H9 (cell line): ENCODE measurements at regions not wholly inside any gene's neighbourhood (a gene's known extent, or its start where the extent isn't known, plus 50 kb on each side); places are given as distances from the start of the nearest gene placed in this dataset.

Experiments used
- DNase-seq: peaks from one replicate; pipeline ENCODE4 v3.0.0-alpha.2; 2017
- H2AFZ ChIP-seq: one replicate; pipeline ENCODE4 v1.6.1; 2013; ENCODE audit warnings: mild to moderate bottlenecking, low read length, control low read depth, moderate library complexity
- H2AK5ac ChIP-seq: 2 replicates; pipeline ENCODE4 v1.6.1; 2013; ENCODE audit warnings: low read length, control low read depth, mixed read lengths; ENCODE audit not compliant: insufficient read length
- H2BK120ac ChIP-seq: one replicate; pipeline ENCODE4 v1.6.1; 2013; ENCODE audit warnings: low read depth, mild to moderate bottlenecking, low read length, control low read depth, inconsistent platforms; ENCODE audit not compliant: poor library complexity, severe bottlenecking
- H2BK12ac ChIP-seq: 2 replicates; pipeline ENCODE4 v1.6.1; 2013; ENCODE audit warnings: low read length, control low read depth, mixed read lengths, low read depth; ENCODE audit not compliant: insufficient read length
- H2BK15ac ChIP-seq: 2 replicates; pipeline ENCODE4 v1.6.1; 2013; ENCODE audit warnings: low read depth, low read length, control low read depth
- H2BK20ac ChIP-seq: one replicate; pipeline ENCODE4 v1.6.1; 2013; ENCODE audit warnings: low read depth, mild to moderate bottlenecking, low read length, control low read depth, inconsistent platforms; ENCODE audit not compliant: poor library complexity, severe bottlenecking
- H2BK5ac ChIP-seq: 2 replicates; pipeline ENCODE4 v1.6.1; 2013; ENCODE audit warnings: low read length, control low read depth, mixed read lengths; ENCODE audit not compliant: insufficient read length
- H3K14ac ChIP-seq: 2 replicates; pipeline ENCODE4 v1.6.1; 2013; ENCODE audit warnings: low read length, control low read depth; ENCODE audit not compliant: insufficient read depth
- H3K18ac ChIP-seq: 2 replicates; pipeline ENCODE4 v1.6.1; 2013; ENCODE audit warnings: low read depth, mild to moderate bottlenecking, mixed read lengths, low read length, control low read depth; ENCODE audit not compliant: insufficient read length
- H3K23ac ChIP-seq: 2 replicates; pipeline ENCODE4 v1.6.1; 2013; ENCODE audit warnings: low read length, control low read depth, mixed read lengths, low read depth; ENCODE audit not compliant: insufficient read length
- H3K23me2 ChIP-seq: 2 replicates; pipeline ENCODE4 v1.6.1; 2013; ENCODE audit warnings: low read depth, mild to moderate bottlenecking, mixed read lengths, low read length, control low read depth; ENCODE audit not compliant: insufficient read length, poor library complexity, severe bottlenecking
- H3K27ac ChIP-seq: 2 replicates; pipeline ENCODE4 v1.5.1; 2013; ENCODE audit warnings: low read length, control low read depth, mixed read lengths, low read depth; ENCODE audit not compliant: insufficient read length
- H3K27me3 ChIP-seq: 2 replicates; pipeline ENCODE4 v1.6.1; 2013; ENCODE audit warnings: low read length, control low read depth, inconsistent platforms; ENCODE audit not compliant: insufficient read depth
- H3K4ac ChIP-seq: 2 replicates; pipeline ENCODE4 v1.6.1; 2013; ENCODE audit warnings: low read depth, mild to moderate bottlenecking, control low read depth, inconsistent platforms, low read length, moderate library complexity
- H3K4me1 ChIP-seq: 2 replicates; pipeline ENCODE4 v1.6.1; 2013; ENCODE audit warnings: low read length, control low read depth, inconsistent platforms; ENCODE audit not compliant: insufficient read depth
- H3K4me2 ChIP-seq: 2 replicates; pipeline ENCODE4 v1.6.1; 2013; ENCODE audit warnings: low read length, control low read depth, mixed read lengths; ENCODE audit not compliant: insufficient read length, insufficient read depth
- H3K56ac ChIP-seq: 2 replicates; pipeline ENCODE4 v1.6.1; 2013; ENCODE audit warnings: low read depth, mild to moderate bottlenecking, mixed read lengths, low read length, control low read depth; ENCODE audit not compliant: insufficient read length
- H3K79me1 ChIP-seq: 2 replicates; pipeline ENCODE4 v1.6.1; 2013; ENCODE audit warnings: low read depth, mild to moderate bottlenecking, moderate library complexity, low read length, control low read depth, inconsistent platforms; ENCODE audit not compliant: insufficient read depth, poor library complexity, severe bottlenecking
- H3K79me2 ChIP-seq: 2 replicates; pipeline ENCODE4 v1.6.1; 2013; ENCODE audit warnings: low read length, control low read depth, inconsistent platforms; ENCODE audit not compliant: insufficient read depth
- H3K9ac ChIP-seq: 2 replicates; pipeline ENCODE4 v1.6.1; 2013; ENCODE audit warnings: low read length, control low read depth, mixed read lengths; ENCODE audit not compliant: insufficient read length; ENCODE audit errors: extremely low read depth
- H3K9me3 ChIP-seq: one replicate; pipeline ENCODE4 v1.6.1; 2013; ENCODE audit warnings: low read depth, low read length, inconsistent platforms; ENCODE audit not compliant: control insufficient read depth
- H3T11ph ChIP-seq: one replicate; pipeline ENCODE4 v1.6.1; 2013; ENCODE audit warnings: mild to moderate bottlenecking, low read length, control low read depth, inconsistent platforms
- H4K20me1 ChIP-seq: one replicate; pipeline ENCODE4 v1.6.1; 2013; ENCODE audit not compliant: control insufficient read depth, insufficient read length, insufficient read depth
- H4K5ac ChIP-seq: 2 replicates; pipeline ENCODE4 v1.6.1; 2013; ENCODE audit warnings: low read depth, mild to moderate bottlenecking, mixed read lengths, low read length, control low read depth; ENCODE audit not compliant: insufficient read length
- H4K8ac ChIP-seq: replicated peaks from 2 replicates; pipeline ENCODE4 v1.6.1; 2013; ENCODE audit warnings: low read length, control low read depth, mixed read lengths, low read depth; ENCODE audit not compliant: insufficient read length
- H4K91ac ChIP-seq: 2 replicates; pipeline ENCODE4 v1.6.1; 2013; ENCODE audit warnings: low read depth, mild to moderate bottlenecking, moderate library complexity, mixed read lengths, low read length, control low read depth; ENCODE audit not compliant: insufficient read length
- H3K27ac Mint-ChIP-seq, 3 experiments: 2 replicates in 2 of 3; 3 replicates in 1 of 3; pipeline ENCODE4 v1.8.0; 2020 to 2021; ENCODE audit warnings: mixed read lengths in 3 of 3, mild to moderate bottlenecking in 1 of 3, moderate library complexity in 1 of 3
- H3K27me3 Mint-ChIP-seq: 2 replicates; pipeline ENCODE4 v1.8.0; 2021; ENCODE audit warnings: low read depth, mild to moderate bottlenecking, moderate library complexity, mixed read lengths
- H3K36me3 Mint-ChIP-seq, 3 experiments: 2 replicates in 2 of 3; 3 replicates in 1 of 3; pipeline ENCODE4 v1.8.0; 2020 to 2021; ENCODE audit warnings: low read depth in 3 of 3, mixed read lengths in 3 of 3; ENCODE audit not compliant: insufficient read depth in 1 of 3
- H3K4me1 Mint-ChIP-seq, 2 experiments: 2 replicates each; pipeline ENCODE4 v1.8.0; 2020; ENCODE audit warnings: mixed read lengths in 2 of 2
- H3K4me3 Mint-ChIP-seq, 2 experiments: 2 replicates in 1 of 2; 3 replicates in 1 of 2; pipeline ENCODE4 v1.8.0; 2020 to 2021; ENCODE audit warnings: mild to moderate bottlenecking in 2 of 2, mixed read lengths in 2 of 2, moderate library complexity in 1 of 2
- H3K9me3 Mint-ChIP-seq, 2 experiments: 2 replicates in 1 of 2; 3 replicates in 1 of 2; pipeline ENCODE4 v1.8.0; 2020; ENCODE audit warnings: mild to moderate bottlenecking in 2 of 2, mixed read lengths in 2 of 2, moderate library complexity in 1 of 2
- WGBS: extraction: QIAGEN DNeasy Blood & Tissue Kit; methylation state at CpG from one replicate; pipeline ENCODE4 v1.1.7; 2013; ENCODE audit warnings: missing lambda C conversion rate, low lambda C conversion rate, mixed read lengths; ENCODE audit not compliant: insufficient read length; ENCODE audit errors: extremely low coverage; 5-methylcytosine and 5-hydroxymethylcytosine counted together
- TF ChIP-seq, protein P1 (sequence below): fragments of 200-600 bp; sonication (generic); conservative IDR thresholded peaks from 3 replicates; pipeline ENCODE4 v1.8.0; 2021; ENCODE audit warnings: antibody characterized with exemption, mild to moderate bottlenecking

- TF ChIP-seq, protein P1, sequence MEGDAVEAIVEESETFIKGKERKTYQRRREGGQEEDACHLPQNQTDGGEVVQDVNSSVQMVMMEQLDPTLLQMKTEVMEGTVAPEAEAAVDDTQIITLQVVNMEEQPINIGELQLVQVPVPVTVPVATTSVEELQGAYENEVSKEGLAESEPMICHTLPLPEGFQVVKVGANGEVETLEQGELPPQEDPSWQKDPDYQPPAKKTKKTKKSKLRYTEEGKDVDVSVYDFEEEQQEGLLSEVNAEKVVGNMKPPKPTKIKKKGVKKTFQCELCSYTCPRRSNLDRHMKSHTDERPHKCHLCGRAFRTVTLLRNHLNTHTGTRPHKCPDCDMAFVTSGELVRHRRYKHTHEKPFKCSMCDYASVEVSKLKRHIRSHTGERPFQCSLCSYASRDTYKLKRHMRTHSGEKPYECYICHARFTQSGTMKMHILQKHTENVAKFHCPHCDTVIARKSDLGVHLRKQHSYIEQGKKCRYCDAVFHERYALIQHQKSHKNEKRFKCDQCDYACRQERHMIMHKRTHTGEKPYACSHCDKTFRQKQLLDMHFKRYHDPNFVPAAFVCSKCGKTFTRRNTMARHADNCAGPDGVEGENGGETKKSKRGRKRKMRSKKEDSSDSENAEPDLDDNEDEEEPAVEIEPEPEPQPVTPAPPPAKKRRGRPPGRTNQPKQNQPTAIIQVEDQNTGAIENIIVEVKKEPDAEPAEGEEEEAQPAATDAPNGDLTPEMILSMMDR = no peak
- Histone ChIP-seq H3K4me2 (no peak overlapping the region), H3K18ac (no peak overlapping the region), H3K9ac (no peak overlapping the region), H3K14ac (no peak overlapping the region), H3K4me1 (no peaks in the 10 kb centered on the region), H3T11ph (no peak overlapping the region), H3K9me3 (no peaks in the 10 kb centered on the region), H2AFZ (no peak overlapping the region), H2BK12ac (no peak overlapping the region), H3K27ac (no peak overlapping the region), H3K23me2 (no peaks in the 10 kb centered on the region), H2AK5ac (no peak overlapping the region), H4K91ac (no peak overlapping the region), H2BK120ac (no peak overlapping the region), H4K8ac (no peak overlapping the region), H3K23ac (no peak overlapping the region), H2BK20ac (no peak overlapping the region), H3K4ac (no peak overlapping the region), H4K5ac (no peak overlapping the region), H4K20me1 (no peaks in the 10 kb centered on the region), H3K79me2 (no peaks in the 10 kb centered on the region), H2BK15ac (no peak overlapping the region), H3K79me1 (no peaks in the 10 kb centered on the region), H3K56ac (no peak overlapping the region), H2BK5ac (no peak overlapping the region), H3K27me3 (no peaks in the 10 kb centered on the region)
- H3K9me3 Mint-ChIP-seq = peaks cover 2 to 6% of the 10 kb centered on the region in 2 experiments; a peak in 2 of 5 replicates
- no peak overlapping the region for H3K4me3 Mint-ChIP-seq
- peaks cover 0 to 8% (median 0%) of the 10 kb centered on the region in 3 experiments; a peak in 1 of 7 replicates for H3K36me3 Mint-ChIP-seq
- no peaks in the 10 kb centered on the region for H3K27me3 Mint-ChIP-seq
- no peak for DNase-seq
- no CpG with 5 or more reads among the region's 1 CpG for WGBS
- peak overlapping the region in 1 of 3 experiments; percentile 12; a peak in 1 of 7 replicates for H3K27ac Mint-ChIP-seq
- peaks cover 22 to 29% of the 10 kb centered on the region in 2 experiments for H3K4me1 Mint-ChIP-seq
Observed at GRCh38 chr3:82000350-82000749, 238.9 kb upstream of the GBE1 start.
